DND-41 (cell line): ENCODE measurements at regions not wholly inside any gene's neighbourhood (a gene's known extent, or its start where the extent isn't known, plus 50 kb on each side); places are given as distances from the start of the nearest gene placed in this dataset.

Source experiments
- ATAC-seq: fragments of 200-7000 bp; cut with Tn5 transposase; 3 replicates; pipeline ENCODE4 v1.9.1; 2021; ENCODE audit warnings: low read depth; ENCODE audit not compliant: insufficient read depth
- DNase-seq: peaks from one replicate; pipeline ENCODE4 v3.0.0-alpha.2; 2020
- H2AFZ ChIP-seq: 2 replicates; pipeline ENCODE4 v1.6.0; 2012; ENCODE audit warnings: low read depth, low read length
- H3K27ac ChIP-seq: 2 replicates; pipeline ENCODE4 v1.5.1; 2012; ENCODE audit warnings: low read length, inconsistent platforms
- H3K27me3 ChIP-seq: fragments of 200-600 bp; sonication (generic); 2 replicates; pipeline ENCODE4 v1.6.0; 2012; ENCODE audit warnings: low read length, mild to moderate bottlenecking, inconsistent platforms; ENCODE audit not compliant: insufficient read depth, poor library complexity
- H3K36me3 ChIP-seq: 2 replicates; pipeline ENCODE4 v1.5.1; 2012; ENCODE audit warnings: low read length, inconsistent platforms; ENCODE audit not compliant: insufficient read depth
- H3K4me1 ChIP-seq: 2 replicates; pipeline ENCODE4 v1.5.1; 2012; ENCODE audit warnings: mild to moderate bottlenecking, low read length; ENCODE audit not compliant: insufficient read depth
- H3K4me2 ChIP-seq: 2 replicates; pipeline ENCODE4 v1.6.0; 2012; ENCODE audit warnings: mild to moderate bottlenecking, moderate library complexity, low read length, inconsistent platforms; ENCODE audit not compliant: insufficient read depth
- H3K4me3 ChIP-seq, 2 experiments: fragments of 200-600 bp in 1 of 2; shearing (Covaris generic) in 1 of 2; 2 replicates each; pipeline ENCODE4 v1.5.1; 2012 to 2016; ENCODE audit warnings: inconsistent platforms in 2 of 2, low read length in 2 of 2, mild to moderate bottlenecking in 2 of 2, low read depth in 1 of 2, moderate library complexity in 1 of 2
- H3K79me2 ChIP-seq: 2 replicates; pipeline ENCODE4 v1.6.0; 2012; ENCODE audit warnings: low read length, inconsistent platforms; ENCODE audit not compliant: insufficient read depth
- H3K9ac ChIP-seq: 2 replicates; pipeline ENCODE4 v1.6.0; 2012; ENCODE audit warnings: low read depth, mild to moderate bottlenecking, inconsistent platforms, low read length, moderate library complexity
- H3K9me3 ChIP-seq: 2 replicates; pipeline ENCODE4 v1.5.1; 2012; ENCODE audit warnings: low read length, moderate library complexity, mild to moderate bottlenecking, inconsistent platforms; ENCODE audit not compliant: insufficient read depth, severe bottlenecking
- H4K20me1 ChIP-seq: 2 replicates; pipeline ENCODE4 v1.6.0; 2012; ENCODE audit warnings: low read length; ENCODE audit not compliant: insufficient read depth
- CTCF ChIP-seq: IDR thresholded peaks from 2 replicates; pipeline ENCODE4 v1.5.1; 2012; ENCODE audit warnings: borderline replicate concordance, low read length, moderate library complexity, mild to moderate bottlenecking; ENCODE audit not compliant: poor library complexity, severe bottlenecking; ENCODE audit errors: extremely low read depth
- EZH2 ChIP-seq: IDR thresholded peaks from 3 replicates; pipeline ENCODE4 v1.6.1; 2012; ENCODE audit warnings: borderline replicate concordance, low read depth, mild to moderate bottlenecking, moderate library complexity, low read length, inconsistent platforms; ENCODE audit not compliant: severe bottlenecking

GRCh38 chrX:28324321-28324721 lies 262.9 kb upstream of the IL1RAPL1 start:
- no peak for ATAC-seq
- H3K4me2 ChIP-seq, result no peak overlapping the region
- no peak for TF ChIP-seq CTCF
- TF ChIP-seq EZH2, result no peak
- H3K27me3 ChIP-seq, result no peaks in the 10 kb centered on the region
- no peak overlapping the region for H3K9ac ChIP-seq
- H3K9me3 ChIP-seq, result no peaks in the 10 kb centered on the region
- H2AFZ ChIP-seq, result no peak overlapping the region
- H3K27ac ChIP-seq, result no peak overlapping the region
- H3K36me3 ChIP-seq, result no peaks in the 10 kb centered on the region
- DNase-seq, result no peak
- H3K79me2 ChIP-seq, result no peaks in the 10 kb centered on the region
- H3K4me3 ChIP-seq, result no peak overlapping the region
- H4K20me1 ChIP-seq, result no peaks in the 10 kb centered on the region
- no peaks in the 10 kb centered on the region for H3K4me1 ChIP-seq

- no peaks in the 10 kb centered on the region for H3K4me1 ChIP-seq
- H3K9me3 ChIP-seq, result no peaks in the 10 kb centered on the region
- no peak overlapping the region for H2AFZ ChIP-seq
- H3K27me3 ChIP-seq, result no peaks in the 10 kb centered on the region
- no peak overlapping the region for H3K4me2 ChIP-seq
- H3K4me3 ChIP-seq, result no peak overlapping the region
- no peak overlapping the region for H3K27ac ChIP-seq
- no peaks in the 10 kb centered on the region for H3K36me3 ChIP-seq
- no peak for DNase-seq
- no peaks in the 10 kb centered on the region for H3K79me2 ChIP-seq
- no peak for ATAC-seq
- H4K20me1 ChIP-seq, result no peaks in the 10 kb centered on the region
- TF ChIP-seq CTCF (no peak), EZH2 (no peak)
- H3K9ac ChIP-seq, result no peak overlapping the region
Observed at GRCh38 chrX:28321286-28321685, 266.0 kb upstream of the IL1RAPL1 start.

- Histone ChIP-seq H3K4me1 (no peaks in the 10 kb centered on the region), H3K27me3 (no peaks in the 10 kb centered on the region), H3K27ac (no peak overlapping the region), H3K4me2 (no peak overlapping the region), H3K9me3 (no peaks in the 10 kb centered on the region), H3K4me3 (no peak overlapping the region), H3K9ac (no peak overlapping the region), H3K79me2 (no peaks in the 10 kb centered on the region), H3K36me3 (no peaks in the 10 kb centered on the region), H4K20me1 (no peaks in the 10 kb centered on the region), H2AFZ (no peak overlapping the region)
- DNase-seq (no peak), ATAC-seq (no peak)
- TF ChIP-seq EZH2 (no peak), CTCF (no peak)
Observed at GRCh38 chrX:28312965-28313364, 274.3 kb upstream of the IL1RAPL1 start.

GRCh38 chrX:28312259-28312658 lies 275.0 kb upstream of the IL1RAPL1 start:
- Histone ChIP-seq H4K20me1 (no peaks in the 10 kb centered on the region), H3K4me1 (no peaks in the 10 kb centered on the region), H3K36me3 (no peaks in the 10 kb centered on the region), H2AFZ (no peak overlapping the region), H3K4me2 (no peak overlapping the region), H3K9ac (no peak overlapping the region), H3K27ac (no peak overlapping the region), H3K9me3 (no peaks in the 10 kb centered on the region), H3K27me3 (no peaks in the 10 kb centered on the region), H3K4me3 (no peak overlapping the region), H3K79me2 (no peaks in the 10 kb centered on the region)
- ATAC-seq, result no peak
- TF ChIP-seq EZH2 (no peak), CTCF (no peak)
- no peak for DNase-seq
